HAP-1 (cell line): ENCODE measurements at regions not wholly inside any gene's neighbourhood (a gene's known extent, or its start where the extent isn't known, plus 50 kb on each side); places are given as distances from the start of the nearest gene placed in this dataset.
"Not testable (repeated sequence)": the region's sequence is repeated elsewhere in the genome, so short reads cannot be mapped to it uniquely, and the experiment has no call there.

Experiments
- DNase-seq, 2 experiments: peaks; one replicate each; pipeline ENCODE4 v3.0.0-alpha.2; 2016 to 2020; ENCODE audit warnings: low spot score in 2 of 2
- H3K27me3 ChIP-seq: fragments of 250-450 bp; sonication (Bioruptor Pico); 2 replicates; pipeline ENCODE4 v1.5.1; 2020; ENCODE audit warnings: low read depth, mild to moderate bottlenecking, moderate library complexity
- H3K36me3 ChIP-seq: fragments of 250-450 bp; sonication (Bioruptor Pico); replicated peaks from 2 replicates; pipeline ENCODE4 v1.5.1; 2020; ENCODE audit warnings: mild to moderate bottlenecking
- H3K4me1 ChIP-seq: fragments of 250-450 bp; sonication (Bioruptor Pico); 2 replicates; pipeline ENCODE4 v1.5.1; 2020; ENCODE audit warnings: mild to moderate bottlenecking
- H3K4me3 ChIP-seq: fragments of 250-450 bp; sonication (Bioruptor Pico); 2 replicates; pipeline ENCODE4 v1.5.1; 2020; ENCODE audit warnings: mild to moderate bottlenecking, moderate library complexity
- H3K9me3 ChIP-seq: fragments of 250-450 bp; sonication (Bioruptor Pico); 2 replicates; pipeline ENCODE4 v1.5.1; 2020; ENCODE audit warnings: mild to moderate bottlenecking, moderate library complexity
- in situ Hi-C: fragments of 300-500 bp; cut with MboI; formaldehyde crosslinking; loops from 3 replicates; pipeline ENCODE4 v1.14.3; 2020; ENCODE audit warnings: low sequenced_read_pairs, inconsistent platforms, mixed read lengths

- Histone ChIP-seq H3K4me3 (no peak overlapping the region), H3K36me3 (no peaks in the 10 kb centered on the region), H3K4me1 (no peaks in the 10 kb centered on the region), H3K27me3 (no peaks in the 10 kb centered on the region), H3K9me3 (no peaks in the 10 kb centered on the region)
- in situ Hi-C loops: no loop called here
- DNase-seq: no peak
Observed at GRCh38 chr4:30525662-30526315, 194.4 kb upstream of the PCDH7 start.

- in situ Hi-C loops: no loop called here
- Histone ChIP-seq H3K4me3 (no peak overlapping the region), H3K36me3 (no peaks in the 10 kb centered on the region), H3K4me1 (no peaks in the 10 kb centered on the region), H3K9me3 (no peaks in the 10 kb centered on the region), H3K27me3 (no peaks in the 10 kb centered on the region)
- no peak for DNase-seq
Observed at GRCh38 chr4:30535255-30535654, 184.9 kb upstream of the PCDH7 start.

- no peaks in the 10 kb centered on the region for H3K4me1 ChIP-seq
- in situ Hi-C loops: no loop called here
- no peaks in the 10 kb centered on the region for H3K9me3 ChIP-seq
- no peaks in the 10 kb centered on the region for H3K27me3 ChIP-seq
- no peak overlapping the region for H3K4me3 ChIP-seq
- no peaks in the 10 kb centered on the region for H3K36me3 ChIP-seq
- DNase-seq: no peak
Observed at GRCh38 chr4:30536231-30536630, 183.9 kb upstream of the PCDH7 start.

GRCh38 chr4:30537456-30537855 is 182.7 kb upstream of the PCDH7 start:
- Histone ChIP-seq H3K4me1 (no peaks in the 10 kb centered on the region), H3K4me3 (no peak overlapping the region), H3K36me3 (no peaks in the 10 kb centered on the region), H3K27me3 (no peaks in the 10 kb centered on the region), H3K9me3 (no peaks in the 10 kb centered on the region)
- in situ Hi-C loops: no loop called here
- no peak for DNase-seq

GRCh38 chr4:30538794-30539193 is 181.4 kb upstream of the PCDH7 start:
- in situ Hi-C loops: no loop called here
- no peaks in the 10 kb centered on the region for H3K27me3 ChIP-seq
- H3K4me1 ChIP-seq: no peaks in the 10 kb centered on the region
- H3K36me3 ChIP-seq: no peaks in the 10 kb centered on the region
- H3K4me3 ChIP-seq: no peak overlapping the region
- no peaks in the 10 kb centered on the region for H3K9me3 ChIP-seq
- DNase-seq: no peak

- Histone ChIP-seq H3K4me3 (no peak overlapping the region), H3K4me1 (no peaks in the 10 kb centered on the region), H3K36me3 (no peaks in the 10 kb centered on the region), H3K9me3 (no peaks in the 10 kb centered on the region), H3K27me3 (no peaks in the 10 kb centered on the region)
- in situ Hi-C loops: no loop called here
- no peak for DNase-seq
Observed at GRCh38 chr4:30543057-30543456, 177.1 kb upstream of the PCDH7 start.

GRCh38 chr4:30553151-30553550 is 167.0 kb upstream of the PCDH7 start:
- Histone ChIP-seq H3K27me3 (no peaks in the 10 kb centered on the region), H3K9me3 (no peaks in the 10 kb centered on the region), H3K4me1 (no peaks in the 10 kb centered on the region), H3K36me3 (no peaks in the 10 kb centered on the region), H3K4me3 (no peak overlapping the region)
- in situ Hi-C loops: no loop called here
- no peak for DNase-seq

- DNase-seq: no peak
- Histone ChIP-seq H3K9me3 (no peaks in the 10 kb centered on the region), H3K4me1 (no peaks in the 10 kb centered on the region), H3K27me3 (no peaks in the 10 kb centered on the region), H3K4me3 (no peak overlapping the region), H3K36me3 (no peaks in the 10 kb centered on the region)
- in situ Hi-C loops: no loop called here
Observed at GRCh38 chr4:30553706-30554105, 166.5 kb upstream of the PCDH7 start.

GRCh38 chr4:30555775-30556174 is 164.4 kb upstream of the PCDH7 start:
- Histone ChIP-seq H3K4me1 (no peaks in the 10 kb centered on the region), H3K9me3 (no peaks in the 10 kb centered on the region), H3K4me3 (no peak overlapping the region), H3K36me3 (no peaks in the 10 kb centered on the region), H3K27me3 (no peaks in the 10 kb centered on the region)
- DNase-seq: no peak
- in situ Hi-C loops: no loop called here

- Histone ChIP-seq H3K9me3 (peaks cover 3% of the 10 kb centered on the region; the same call in 1 of the 2 replicates), H3K4me1 (no peaks in the 10 kb centered on the region), H3K4me3 (no peak overlapping the region), H3K36me3 (no peaks in the 10 kb centered on the region), H3K27me3 (0 out of 2 replicates have a peak, but pooled peaks cover 3% of the 10 kb centered on the region)
- no peak for DNase-seq
- in situ Hi-C loops: no loop called here
Observed at GRCh38 chr4:30559481-30559880, 160.7 kb upstream of the PCDH7 start.

GRCh38 chr4:30586850-30587249 is 133.3 kb upstream of the PCDH7 start:
- Histone ChIP-seq H3K4me3 (no peak overlapping the region), H3K27me3 (no peaks in the 10 kb centered on the region), H3K9me3 (no peaks in the 10 kb centered on the region), H3K36me3 (no peaks in the 10 kb centered on the region), H3K4me1 (no peaks in the 10 kb centered on the region)
- no peak for DNase-seq
- in situ Hi-C loops: no loop called here

- in situ Hi-C loops, H3K36me3 ChIP-seq, H3K27me3 ChIP-seq, H3K9me3 ChIP-seq, DNase-seq, H3K4me1 ChIP-seq, H3K4me3 ChIP-seq: not testable (repeated sequence)
Observed at GRCh38 chr4:30589669-30590068, 130.5 kb upstream of the PCDH7 start.

- no peaks in the 10 kb centered on the region for H3K4me1 ChIP-seq
- no peaks in the 10 kb centered on the region for H3K27me3 ChIP-seq
- in situ Hi-C loops: no loop called here
- H3K36me3 ChIP-seq: no peaks in the 10 kb centered on the region
- peak; percentile 9 to 14 for DNase-seq
- H3K4me3 ChIP-seq: no peak overlapping the region
- no peaks in the 10 kb centered on the region for H3K9me3 ChIP-seq
Observed at GRCh38 chr4:30600246-30601017, 119.7 kb upstream of the PCDH7 start.

GRCh38 chr4:30601070-30601865 is 118.9 kb upstream of the PCDH7 start:
- no peak for DNase-seq

More at GRCh38 chr4:30601070-30601865, 118.9 kb upstream of the PCDH7 start:
- Histone ChIP-seq H3K27me3 (no peaks in the 10 kb centered on the region), H3K4me3 (no peak overlapping the region), H3K36me3 (no peaks in the 10 kb centered on the region), H3K4me1 (no peaks in the 10 kb centered on the region), H3K9me3 (no peaks in the 10 kb centered on the region)
- in situ Hi-C loops: no loop called here
